HL-60 (cell line): ENCODE measurements at regions not wholly inside any gene's neighbourhood (a gene's known extent, or its start where the extent isn't known, plus 50 kb on each side); places are given as distances from the start of the nearest gene placed in this dataset.

Experiments used
- GABPA ChIP-seq: IDR thresholded peaks from 2 replicates; pipeline ENCODE4 v1.6.1; 2012; ENCODE audit warnings: low read depth
- POLR2AphosphoS5 ChIP-seq: IDR thresholded peaks from 2 replicates; pipeline ENCODE4 v1.6.1; 2012; ENCODE audit warnings: low read depth
- SPI1 ChIP-seq: IDR thresholded peaks from 2 replicates; pipeline ENCODE4 v1.6.1; 2012; ENCODE audit warnings: low read depth, mild to moderate bottlenecking, borderline replicate concordance
- TF ChIP-seq, protein P1 (sequence below): IDR thresholded peaks from one replicate; pipeline ENCODE4 v1.5.1; 2011; ENCODE audit warnings: low read length, control low read depth, inconsistent platforms; ENCODE audit not compliant: insufficient read depth
- TF ChIP-seq, protein P2 (sequence below): IDR thresholded peaks from 2 replicates; pipeline ENCODE4 v1.6.1; 2012; ENCODE audit warnings: low read depth; ENCODE audit not compliant: insufficient replicate concordance

DNA sequence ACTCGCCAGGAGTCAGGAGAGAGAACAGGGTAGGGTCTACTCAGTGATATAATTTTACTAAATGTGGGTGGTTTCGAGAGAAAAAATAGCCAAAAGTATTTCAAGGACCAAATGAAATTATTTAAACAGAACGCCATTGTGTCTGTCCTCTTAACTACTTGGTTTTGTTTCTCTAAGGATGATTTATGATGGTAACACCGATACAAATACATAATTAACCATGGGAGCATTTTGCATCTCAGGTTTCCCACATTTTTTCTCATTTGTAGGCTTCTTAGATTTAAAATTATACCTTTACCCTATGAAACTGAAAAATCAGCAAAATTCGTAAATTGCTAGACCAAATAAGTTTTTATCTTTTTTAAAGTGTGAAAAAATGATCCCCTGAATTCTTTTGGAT, 188.2 kb downstream of the ZFP64 start:
- TF ChIP-seq, protein P1, sequence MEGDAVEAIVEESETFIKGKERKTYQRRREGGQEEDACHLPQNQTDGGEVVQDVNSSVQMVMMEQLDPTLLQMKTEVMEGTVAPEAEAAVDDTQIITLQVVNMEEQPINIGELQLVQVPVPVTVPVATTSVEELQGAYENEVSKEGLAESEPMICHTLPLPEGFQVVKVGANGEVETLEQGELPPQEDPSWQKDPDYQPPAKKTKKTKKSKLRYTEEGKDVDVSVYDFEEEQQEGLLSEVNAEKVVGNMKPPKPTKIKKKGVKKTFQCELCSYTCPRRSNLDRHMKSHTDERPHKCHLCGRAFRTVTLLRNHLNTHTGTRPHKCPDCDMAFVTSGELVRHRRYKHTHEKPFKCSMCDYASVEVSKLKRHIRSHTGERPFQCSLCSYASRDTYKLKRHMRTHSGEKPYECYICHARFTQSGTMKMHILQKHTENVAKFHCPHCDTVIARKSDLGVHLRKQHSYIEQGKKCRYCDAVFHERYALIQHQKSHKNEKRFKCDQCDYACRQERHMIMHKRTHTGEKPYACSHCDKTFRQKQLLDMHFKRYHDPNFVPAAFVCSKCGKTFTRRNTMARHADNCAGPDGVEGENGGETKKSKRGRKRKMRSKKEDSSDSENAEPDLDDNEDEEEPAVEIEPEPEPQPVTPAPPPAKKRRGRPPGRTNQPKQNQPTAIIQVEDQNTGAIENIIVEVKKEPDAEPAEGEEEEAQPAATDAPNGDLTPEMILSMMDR = no peak
- TF ChIP-seq, protein P2, sequence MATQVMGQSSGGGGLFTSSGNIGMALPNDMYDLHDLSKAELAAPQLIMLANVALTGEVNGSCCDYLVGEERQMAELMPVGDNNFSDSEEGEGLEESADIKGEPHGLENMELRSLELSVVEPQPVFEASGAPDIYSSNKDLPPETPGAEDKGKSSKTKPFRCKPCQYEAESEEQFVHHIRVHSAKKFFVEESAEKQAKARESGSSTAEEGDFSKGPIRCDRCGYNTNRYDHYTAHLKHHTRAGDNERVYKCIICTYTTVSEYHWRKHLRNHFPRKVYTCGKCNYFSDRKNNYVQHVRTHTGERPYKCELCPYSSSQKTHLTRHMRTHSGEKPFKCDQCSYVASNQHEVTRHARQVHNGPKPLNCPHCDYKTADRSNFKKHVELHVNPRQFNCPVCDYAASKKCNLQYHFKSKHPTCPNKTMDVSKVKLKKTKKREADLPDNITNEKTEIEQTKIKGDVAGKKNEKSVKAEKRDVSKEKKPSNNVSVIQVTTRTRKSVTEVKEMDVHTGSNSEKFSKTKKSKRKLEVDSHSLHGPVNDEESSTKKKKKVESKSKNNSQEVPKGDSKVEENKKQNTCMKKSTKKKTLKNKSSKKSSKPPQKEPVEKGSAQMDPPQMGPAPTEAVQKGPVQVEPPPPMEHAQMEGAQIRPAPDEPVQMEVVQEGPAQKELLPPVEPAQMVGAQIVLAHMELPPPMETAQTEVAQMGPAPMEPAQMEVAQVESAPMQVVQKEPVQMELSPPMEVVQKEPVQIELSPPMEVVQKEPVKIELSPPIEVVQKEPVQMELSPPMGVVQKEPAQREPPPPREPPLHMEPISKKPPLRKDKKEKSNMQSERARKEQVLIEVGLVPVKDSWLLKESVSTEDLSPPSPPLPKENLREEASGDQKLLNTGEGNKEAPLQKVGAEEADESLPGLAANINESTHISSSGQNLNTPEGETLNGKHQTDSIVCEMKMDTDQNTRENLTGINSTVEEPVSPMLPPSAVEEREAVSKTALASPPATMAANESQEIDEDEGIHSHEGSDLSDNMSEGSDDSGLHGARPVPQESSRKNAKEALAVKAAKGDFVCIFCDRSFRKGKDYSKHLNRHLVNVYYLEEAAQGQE = no peak
- TF ChIP-seq POLR2AphosphoS5 = no peak
- TF ChIP-seq GABPA = no peak
- no peak for TF ChIP-seq SPI1
